Central memory CD4-positive, alpha-beta T cell (primary cell): ENCODE measurements at regions not wholly inside any gene's neighbourhood (a gene's known extent, or its start where the extent isn't known, plus 50 kb on each side); places are given as distances from the start of the nearest gene placed in this dataset.
"Not testable (repeated sequence)": the region's sequence is repeated elsewhere in the genome, so short reads cannot be mapped to it uniquely, and the experiment has no call there.

Experiments used
- DNase-seq: peaks from one replicate; pipeline ENCODE4 v3.0.0; 2022

DNA sequence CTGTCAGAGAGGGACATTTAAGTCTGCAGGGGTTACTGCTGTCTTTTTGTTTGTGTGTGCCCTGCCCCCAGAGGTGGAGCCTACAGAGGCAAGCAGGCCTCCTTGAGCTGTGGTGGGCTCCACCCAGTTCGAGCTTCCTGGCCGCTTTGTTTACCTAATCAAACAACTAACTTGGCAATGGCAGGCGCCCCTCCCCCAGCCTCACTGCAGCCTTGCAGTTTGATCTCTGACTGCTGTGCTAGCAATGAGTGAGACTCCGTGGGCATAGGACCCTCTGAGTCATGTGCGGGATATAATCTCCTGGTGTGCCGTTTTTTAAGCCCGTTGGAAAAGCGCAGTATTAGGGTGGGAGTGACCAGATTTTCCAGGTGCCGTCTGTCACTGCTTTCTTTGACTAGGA is 216.8 kb upstream of the CDKN2B start:
- not testable (repeated sequence) for DNase-seq

GRCh38 chr9:22227986-22228385 is 218.6 kb upstream of the DMRTA1 start:
- DNase-seq = no peak

- DNase-seq = no peak
Measured at GRCh38 chr9:22228542-22228941, 218.1 kb upstream of the DMRTA1 start.

DNA sequence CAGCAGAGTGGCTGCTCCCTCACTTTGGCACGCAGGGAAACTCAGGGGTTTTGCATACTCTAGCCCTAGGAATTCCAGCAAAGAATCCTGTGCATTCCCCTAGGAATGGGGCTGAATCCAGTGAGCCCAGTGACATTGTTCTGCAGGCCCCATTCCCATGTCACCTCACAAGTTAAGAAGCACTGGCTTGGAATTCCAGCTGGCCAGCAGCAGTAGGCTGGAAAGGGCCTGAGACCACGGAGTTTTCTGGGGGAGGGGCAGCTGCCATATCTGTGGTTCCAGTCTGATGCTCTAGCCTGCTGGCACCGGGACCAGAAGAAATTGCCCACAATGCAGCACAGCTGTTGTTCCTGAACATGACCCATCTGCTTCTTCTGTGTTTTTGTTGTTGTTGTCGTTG is 217.6 kb upstream of the DMRTA1 start:
- no peak for DNase-seq

DNA sequence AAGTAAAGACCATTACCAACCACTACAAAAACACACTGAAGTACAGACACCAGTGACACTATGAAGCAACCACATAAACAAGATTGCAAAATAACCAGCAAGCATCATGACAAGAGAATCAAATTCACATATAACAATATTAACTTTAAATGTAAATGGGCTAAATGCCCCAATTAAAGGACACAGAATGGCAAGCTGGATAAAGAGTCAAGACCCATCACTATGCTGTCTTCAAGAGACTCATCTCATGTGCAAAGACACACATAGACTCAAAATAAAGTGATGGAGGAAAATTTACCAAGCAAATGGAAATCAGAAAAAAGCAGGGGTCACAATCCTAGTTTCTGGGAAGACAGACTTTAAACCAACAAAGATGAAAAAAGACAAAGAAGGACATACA is 215.3 kb upstream of the DMRTA1 start:
- DNase-seq = not testable (repeated sequence)

DNA sequence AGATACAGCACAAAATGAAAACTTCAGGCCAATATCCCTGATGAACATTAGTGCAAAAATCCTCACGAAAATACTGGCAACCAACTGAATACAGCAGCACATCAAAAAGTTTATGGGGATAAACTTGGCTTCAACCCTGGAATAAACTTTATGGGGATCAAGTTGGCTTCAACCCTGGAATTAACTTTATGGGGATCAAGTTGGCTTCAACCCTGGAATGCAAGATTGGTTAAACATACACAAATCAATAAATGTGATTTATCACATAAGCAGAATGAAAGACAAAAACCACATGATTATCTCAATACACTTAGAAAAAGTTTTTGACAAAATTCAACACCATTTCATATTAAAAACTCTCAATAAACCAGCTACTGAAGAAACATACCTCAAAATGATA is 213.7 kb upstream of the DMRTA1 start:
- DNase-seq = no peak

DNA sequence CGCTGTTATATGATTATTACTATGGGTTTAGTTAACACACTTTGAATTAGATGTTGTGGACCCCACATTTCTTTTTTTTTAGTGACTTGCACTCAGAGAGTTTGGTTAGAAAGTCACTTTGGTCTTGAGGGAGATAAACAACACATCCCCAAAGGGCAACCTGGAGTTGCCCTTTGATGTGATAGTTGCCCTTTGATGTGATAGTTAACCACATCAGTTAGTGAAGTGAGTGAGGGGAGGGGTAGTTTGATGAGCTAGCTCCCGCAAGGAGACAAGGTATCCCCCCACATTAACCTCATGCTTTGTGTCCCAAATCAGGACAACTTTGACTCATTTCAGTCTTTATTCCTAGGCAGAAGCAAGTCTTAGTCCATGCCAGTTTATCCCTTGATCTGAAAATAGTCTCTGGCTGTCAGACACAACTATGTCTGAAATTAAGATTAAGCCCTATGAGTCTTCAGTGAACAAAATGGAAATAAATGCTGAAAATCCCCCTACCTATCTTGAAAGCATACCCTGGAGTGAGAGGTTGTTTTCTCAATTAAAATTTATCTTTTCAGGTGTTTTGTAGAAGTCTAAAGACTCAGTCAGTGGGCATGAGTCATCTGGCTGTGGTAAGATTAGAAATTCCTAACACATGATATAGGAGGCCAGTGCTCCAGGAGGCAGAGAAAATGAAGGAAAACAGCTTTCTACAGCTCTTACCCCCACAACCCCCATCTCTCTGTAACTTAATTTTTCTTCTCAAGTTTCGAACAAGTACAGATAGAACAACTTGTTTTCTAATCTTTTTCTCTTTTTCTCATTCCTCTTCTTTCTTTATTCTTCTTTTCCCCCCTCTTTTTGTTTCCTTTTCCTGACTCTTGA is 208.9 kb upstream of the DMRTA1 start:
- DNase-seq = no peak

DNA sequence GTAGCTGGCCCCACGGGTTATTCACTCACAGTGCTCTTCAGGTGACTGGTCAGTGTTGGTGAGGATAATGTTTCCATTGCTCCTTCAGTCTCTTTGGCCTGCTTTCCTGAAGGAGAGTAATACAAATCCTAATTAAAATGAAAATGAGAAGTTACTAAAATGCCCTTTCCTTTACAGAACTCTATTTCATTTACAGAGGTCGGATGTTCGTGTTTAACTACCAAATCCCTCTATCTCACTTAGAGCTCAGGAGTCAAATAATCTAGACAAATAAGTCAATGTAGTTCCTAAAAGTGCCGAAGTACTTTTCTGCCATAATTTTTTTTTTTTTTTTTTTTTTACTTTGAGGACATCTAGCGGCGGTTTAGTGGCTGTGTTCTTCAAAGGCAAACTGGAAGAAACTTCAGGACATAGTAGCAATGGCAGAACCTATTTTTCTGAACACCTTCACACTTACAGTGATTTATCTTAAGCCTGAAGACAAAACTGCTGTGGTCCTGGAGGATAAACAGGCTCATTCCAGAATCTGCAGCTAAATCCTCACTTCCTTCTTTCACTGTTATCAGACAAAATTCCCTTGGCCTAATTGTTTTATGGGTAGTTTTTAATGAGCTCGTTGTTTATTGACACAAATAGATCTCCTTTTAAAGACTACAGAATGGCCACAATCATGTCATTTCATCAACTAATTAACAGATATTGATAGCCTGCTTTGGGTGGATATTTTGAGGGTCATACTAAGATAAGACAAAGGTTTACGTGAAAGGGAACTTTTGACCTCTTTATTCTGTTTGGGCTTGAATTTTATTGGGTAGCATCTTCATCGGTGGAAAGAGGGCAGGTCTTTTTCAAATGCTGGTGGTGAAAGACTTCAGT is 207.6 kb upstream of the DMRTA1 start:
- DNase-seq = no peak

GRCh38 chr9:22240619-22241018 is 206.0 kb upstream of the DMRTA1 start:
- DNase-seq = no peak

- no peak for DNase-seq
Measured at GRCh38 chr9:22241024-22241423, 205.6 kb upstream of the DMRTA1 start.

- DNase-seq = no peak
Measured at GRCh38 chr9:22241611-22242010, 205.0 kb upstream of the DMRTA1 start.

GRCh38 chr9:22244139-22245011 is 202.2 kb upstream of the DMRTA1 start:
- peak; percentile 30 for DNase-seq

GRCh38 chr9:22255337-22255736 is 191.3 kb upstream of the DMRTA1 start:
- no peak for DNase-seq

GRCh38 chr9:22256381-22256780 is 190.2 kb upstream of the DMRTA1 start:
- no peak for DNase-seq

GRCh38 chr9:22257026-22257816 is 189.4 kb upstream of the DMRTA1 start:
- DNase-seq = no peak

- DNase-seq = no peak
Measured at GRCh38 chr9:22265038-22265437, 181.6 kb upstream of the DMRTA1 start.

DNA sequence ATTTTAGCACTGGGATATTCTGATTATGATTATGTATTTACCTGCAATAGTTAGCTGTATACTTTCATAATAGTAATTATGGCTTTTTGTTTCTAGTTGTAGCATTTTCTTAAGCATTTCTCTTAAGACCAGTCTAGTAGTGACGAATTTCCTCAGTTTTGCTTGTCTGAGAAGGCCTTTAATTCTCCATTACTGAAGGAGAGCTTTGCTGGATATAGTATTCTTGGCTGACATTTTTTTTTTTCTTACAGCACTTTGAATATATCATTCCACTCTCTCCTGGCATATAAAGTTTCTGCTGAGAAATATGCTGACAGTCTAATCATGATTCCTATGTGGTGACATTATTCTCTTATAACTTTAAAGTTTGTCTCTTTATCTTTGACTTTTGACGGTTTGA is 181.1 kb upstream of the DMRTA1 start:
- no peak for DNase-seq

- no peak for DNase-seq
Measured at GRCh38 chr9:22274477-22274876, 172.1 kb upstream of the DMRTA1 start.

DNA sequence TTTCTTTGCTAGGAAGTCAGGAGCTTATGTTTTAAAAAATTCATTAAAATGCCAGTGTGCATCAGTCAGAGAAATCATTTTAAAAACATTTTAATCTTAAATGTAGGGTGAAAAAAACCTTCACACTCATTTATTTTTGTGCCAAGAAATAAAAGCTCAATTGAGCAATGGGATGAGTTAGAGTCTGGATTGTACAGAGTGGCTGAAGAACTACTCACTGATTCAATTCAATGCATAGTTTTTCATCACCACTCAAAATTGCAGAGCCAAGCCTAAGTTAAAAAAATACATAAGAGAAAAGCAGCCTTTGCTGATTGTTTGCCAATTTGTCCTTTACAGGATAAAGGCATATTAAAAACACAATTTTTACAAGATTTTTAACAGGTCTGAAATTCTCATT is 168.2 kb upstream of the DMRTA1 start:
- no peak for DNase-seq

GRCh38 chr9:22279636-22280035 is 167.0 kb upstream of the DMRTA1 start:
- no peak for DNase-seq

- DNase-seq = no peak
Measured at GRCh38 chr9:22285066-22285465, 161.6 kb upstream of the DMRTA1 start.

DNA sequence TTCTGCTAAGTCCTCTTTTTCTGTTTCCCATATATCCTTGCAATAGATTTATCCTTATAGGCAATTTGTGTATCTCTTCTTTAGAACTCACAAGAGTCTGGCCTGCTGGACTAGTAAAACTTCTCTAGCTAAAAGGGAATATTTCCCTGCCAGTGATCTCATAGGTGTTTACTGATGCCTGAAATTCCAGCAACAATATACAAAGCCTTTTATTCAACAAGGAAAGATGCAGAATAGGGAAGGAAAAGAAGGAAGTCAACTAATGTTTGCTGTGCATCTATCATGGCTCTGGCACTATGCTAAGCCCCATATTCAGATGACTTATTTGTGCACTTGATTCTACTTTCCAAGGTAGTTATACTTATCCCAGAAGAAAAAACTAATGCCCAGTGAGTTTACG is 160.0 kb upstream of the DMRTA1 start:
- DNase-seq = no peak
